IMR-90 (cell line): ENCODE measurements at regions not wholly inside any gene's neighbourhood (a gene's known extent, or its start where the extent isn't known, plus 50 kb on each side); places are given as distances from the start of the nearest gene placed in this dataset.

Experiments
- ATAC-seq: fragments of 200-7000 bp; cut with Tn5 transposase; 2 replicates; pipeline ENCODE4 v1.9.1; 2020; ENCODE audit warnings: low read depth, mild to moderate bottlenecking, moderate library complexity
- BruUV-seq: library from RNA; stranded (reverse); fragments of 400-500 nt; replicated peaks from 2 replicates; lab custom pipeline; 2021; lab: Mats Ljungman, UMichigan
- CTCF ChIA-PET: fragments of 300-600 bp; formaldehyde crosslinking; extraction: SDS; loops from one replicate; lab custom pipeline; 2021; ENCODE audit warnings: antibody characterized with exemption; lab: Yijun Ruan, JAX
- POLR2A ChIA-PET: fragments of 300-600 bp; sonication (Branson Sonifier 250); formaldehyde crosslinking; loops from one replicate; lab custom pipeline; 2022; ENCODE audit warnings: antibody characterized with exemption; ENCODE audit not compliant: unreplicated experiment; lab: Charles Lee
- DNase-seq: peaks from one replicate; pipeline ENCODE4 v3.0.0; 2013
- H2AFZ ChIP-seq: replicated peaks from 2 replicates; pipeline ENCODE3; 2013; ENCODE audit warnings: low read length, mild to moderate bottlenecking; ENCODE audit not compliant: poor library complexity
- H2AK5ac ChIP-seq: 2 replicates; pipeline ENCODE4 v1.6.1; 2013; ENCODE audit warnings: low read depth, low read length, inconsistent platforms
- H2AK9ac ChIP-seq: replicated peaks from 2 replicates; pipeline ENCODE3; 2013; ENCODE audit warnings: mild to moderate bottlenecking, low read depth, low read length, moderate library complexity; ENCODE audit not compliant: poor library complexity
- H2BK120ac ChIP-seq: 2 replicates; pipeline ENCODE4 v1.6.1; 2013; ENCODE audit warnings: low read depth, low read length, inconsistent platforms
- H2BK15ac ChIP-seq: 3 replicates; pipeline ENCODE4 v1.6.1; 2013; ENCODE audit warnings: low read depth, low read length, inconsistent platforms
- H2BK20ac ChIP-seq: 2 replicates; pipeline ENCODE4 v1.6.1; 2013; ENCODE audit warnings: low read depth, mild to moderate bottlenecking, inconsistent platforms, low read length, moderate library complexity
- H2BK5ac ChIP-seq: 2 replicates; pipeline ENCODE4 v1.6.1; 2013; ENCODE audit warnings: mild to moderate bottlenecking, low read depth, low read length, inconsistent platforms; ENCODE audit not compliant: poor library complexity, severe bottlenecking
- H3K14ac ChIP-seq: replicated peaks from 2 replicates; pipeline ENCODE4 v1.6.1; 2013; ENCODE audit warnings: low read depth, low read length, inconsistent platforms
- H3K18ac ChIP-seq: 2 replicates; pipeline ENCODE4 v1.6.1; 2013; ENCODE audit warnings: low read depth, low read length, control low read depth
- H3K23ac ChIP-seq: 2 replicates; pipeline ENCODE4 v1.6.1; 2013; ENCODE audit warnings: low read depth, low read length, inconsistent platforms
- H3K27ac ChIP-seq: 2 replicates; pipeline ENCODE4 v1.5.1; 2013; ENCODE audit warnings: mild to moderate bottlenecking, control low read depth, low read length; ENCODE audit not compliant: insufficient read depth
- H3K27me3 ChIP-seq: 2 replicates; pipeline ENCODE4 v1.6.1; 2013; ENCODE audit warnings: low read length; ENCODE audit not compliant: control insufficient read depth, insufficient read depth
- H3K36me3 ChIP-seq: 2 replicates; pipeline ENCODE4 v1.6.1; 2013; ENCODE audit warnings: low read length, mixed read lengths; ENCODE audit not compliant: control insufficient read depth, insufficient read depth
- H3K4ac ChIP-seq: 2 replicates; pipeline ENCODE4 v1.6.1; 2013; ENCODE audit warnings: low read depth, low read length, inconsistent platforms
- H3K4me1 ChIP-seq: 2 replicates; pipeline ENCODE4 v1.6.1; 2013; ENCODE audit warnings: low read length, mixed read lengths; ENCODE audit not compliant: control insufficient read depth, insufficient read depth
- H3K4me2 ChIP-seq: 2 replicates; pipeline ENCODE4 v1.6.1; 2013; ENCODE audit warnings: low read depth, mild to moderate bottlenecking, control low read depth, low read length, moderate library complexity
- H3K4me3 ChIP-seq: 2 replicates; pipeline ENCODE4 v1.5.1; 2013; ENCODE audit warnings: low read depth, mild to moderate bottlenecking, control low read depth, low read length, moderate library complexity; ENCODE audit not compliant: insufficient read depth
- H3K56ac ChIP-seq: 2 replicates; pipeline ENCODE4 v1.6.1; 2013; ENCODE audit warnings: low read length, inconsistent platforms; ENCODE audit not compliant: insufficient read depth; ENCODE audit errors: extremely low read depth
- H3K79me1 ChIP-seq, 2 experiments: 2 replicates each; pipeline ENCODE4 v1.6.1; 2013; ENCODE audit warnings: low read length in 2 of 2, inconsistent platforms in 1 of 2, low read depth in 1 of 2
- H3K9ac ChIP-seq: 2 replicates; pipeline ENCODE4 v1.6.1; 2013; ENCODE audit warnings: low read depth, low read length, control low read depth
- H3K9me1 ChIP-seq: 2 replicates; pipeline ENCODE4 v1.6.1; 2013; ENCODE audit warnings: low read length, inconsistent platforms; ENCODE audit not compliant: insufficient read depth
- H3K9me3 ChIP-seq: 2 replicates; pipeline ENCODE4 v1.6.1; 2013; ENCODE audit warnings: low read length; ENCODE audit not compliant: control insufficient read depth, insufficient read depth
- H4K20me1 ChIP-seq: 2 replicates; pipeline ENCODE4 v1.6.1; 2013; ENCODE audit warnings: low read length, inconsistent platforms; ENCODE audit not compliant: insufficient read depth
- H4K5ac ChIP-seq: 2 replicates; pipeline ENCODE4 v1.6.1; 2013; ENCODE audit warnings: mild to moderate bottlenecking, low read depth, low read length, control low read depth
- H4K8ac ChIP-seq, 2 experiments: 2 replicates each; pipeline ENCODE4 v1.6.1; 2013; ENCODE audit warnings: low read depth in 2 of 2, low read length in 2 of 2, control low read depth in 1 of 2, inconsistent platforms in 1 of 2
- H4K91ac ChIP-seq: 2 replicates; pipeline ENCODE4 v1.6.1; 2013; ENCODE audit warnings: low read depth, low read length, inconsistent platforms; ENCODE audit not compliant: insufficient read depth
- BHLHE40 ChIP-seq: fragments of 150-350 bp; IDR thresholded peaks from 2 replicates; pipeline ENCODE4 v1.6.1; 2016; ENCODE audit warnings: mild to moderate bottlenecking, low read depth, low read length
- CEBPB ChIP-seq: IDR thresholded peaks from 2 replicates; pipeline ENCODE4 v1.6.1; 2012; ENCODE audit warnings: low read depth, low read length, improper control_type of control experiment
- CHD1 ChIP-seq: IDR thresholded peaks from 2 replicates; pipeline ENCODE4 v1.6.1; 2012; ENCODE audit warnings: low read depth, low read length, improper control_type of control experiment
- FOS ChIP-seq: fragments of 150-350 bp; IDR thresholded peaks from 2 replicates; pipeline ENCODE4 v1.6.1; 2016; ENCODE audit warnings: low read depth, low read length
- MAZ ChIP-seq: IDR thresholded peaks from 2 replicates; pipeline ENCODE4 v1.6.1; 2012; ENCODE audit warnings: low read depth, mild to moderate bottlenecking, low read length, improper control_type of control experiment, moderate library complexity, borderline replicate concordance
- MXI1 ChIP-seq: IDR thresholded peaks from 2 replicates; pipeline ENCODE4 v1.6.1; 2012; ENCODE audit warnings: low read depth, mild to moderate bottlenecking, low read length, moderate library complexity, borderline replicate concordance
- NFE2L2 ChIP-seq: fragments of 150-350 bp; IDR thresholded peaks from 2 replicates; pipeline ENCODE4 v1.6.1; 2016; ENCODE audit warnings: low read depth, mild to moderate bottlenecking, low read length
- POLR2A ChIP-seq: IDR thresholded peaks from 2 replicates; pipeline ENCODE4 v1.6.1; 2012; ENCODE audit warnings: mild to moderate bottlenecking, low read depth, low read length
- RAD21 ChIP-seq: IDR thresholded peaks from 2 replicates; pipeline ENCODE4 v1.6.1; 2012; ENCODE audit warnings: low read length, improper control_type of control experiment
- RCOR1 ChIP-seq: IDR thresholded peaks from 2 replicates; pipeline ENCODE4 v1.6.1; 2012; ENCODE audit warnings: mild to moderate bottlenecking, low read length, improper control_type of control experiment; ENCODE audit not compliant: insufficient replicate concordance
- RFX5 ChIP-seq: IDR thresholded peaks from 2 replicates; pipeline ENCODE4 v1.8.0; 2012; ENCODE audit warnings: low read depth, mild to moderate bottlenecking, low read length, moderate library complexity
- WGBS, 2 experiments: methylation state at CpG; one replicate each; pipeline versions ENCODE4 v1.1.5 to v1.1.7; 2013; ENCODE audit warnings: missing lambda C conversion rate in 2 of 2; ENCODE audit not compliant: insufficient read length in 1 of 2; ENCODE audit errors: extremely low coverage in 2 of 2; 5-methylcytosine and 5-hydroxymethylcytosine counted together
- dilution Hi-C: fragments of 300-500 bp; cut with HindIII; formaldehyde crosslinking; loops from one replicate; pipeline ENCODE4 v1.14.3; 2018; ENCODE audit warnings: low sequenced_read_pairs; ENCODE audit not compliant: unreplicated experiment
- in situ Hi-C: fragments of 300-500 bp; cut with MboI; formaldehyde crosslinking; loops from 3 replicates; pipeline ENCODE4 v1.14.3; 2019; ENCODE audit warnings: low sequenced_read_pairs, inconsistent platforms, mixed read lengths
- intact Hi-C: fragments of 100-400 bp; cut with micrococcal nuclease; formaldehyde crosslinking; loops from 2 replicates; pipeline ENCODE4 v1.10.0; 2022
- TF ChIP-seq, protein P1 (sequence below): fragments of 150-350 bp; IDR thresholded peaks from 2 replicates; pipeline ENCODE4 v1.6.1; 2016; ENCODE audit warnings: low read depth, mild to moderate bottlenecking, low read length, moderate library complexity, borderline replicate concordance
- TF ChIP-seq, protein P2 (sequence below): fragments of 150-350 bp; IDR thresholded peaks from 2 replicates; pipeline ENCODE4 v1.6.1; 2017; ENCODE audit warnings: mild to moderate bottlenecking, antibody characterized with exemption, low read length, low read depth

DNA sequence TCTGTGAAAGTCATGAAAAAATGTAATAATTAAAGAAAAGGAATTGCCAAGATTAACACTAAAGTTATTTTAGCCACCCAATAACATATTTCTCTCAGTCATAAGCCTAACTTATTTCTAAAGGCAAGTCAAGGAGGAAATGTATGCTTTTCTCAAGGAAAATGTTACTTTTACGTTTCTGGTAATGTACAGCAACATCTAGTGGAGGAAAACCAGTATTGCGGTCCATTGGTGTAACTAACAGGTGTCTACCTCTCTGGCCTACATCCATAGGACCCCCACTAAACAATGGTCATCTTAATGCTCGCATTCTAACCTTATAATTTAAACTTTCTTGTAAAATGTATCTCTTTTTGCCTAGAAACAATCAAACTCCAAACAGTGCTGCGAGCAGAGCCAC lies 437.5 kb downstream of the KIF20B start:
- in situ Hi-C loops = no loop called here
- Histone ChIP-seq H3K14ac (no peak overlapping the region), H3K36me3 (no peaks in the 10 kb centered on the region), H3K79me1 (no peaks in the 10 kb centered on the region), H2BK15ac (no peak overlapping the region), H3K9me3 (peaks cover 20% of the 10 kb centered on the region), H3K4me1 (no peaks in the 10 kb centered on the region), H4K20me1 (no peaks in the 10 kb centered on the region), H2BK120ac (no peak overlapping the region), H2BK5ac (no peak overlapping the region), H2AK9ac (no peak overlapping the region), H3K4me2 (no peak overlapping the region), H2AK5ac (no peak overlapping the region), H3K4me3 (no peak overlapping the region), H3K27me3 (no peaks in the 10 kb centered on the region), H4K5ac (no peak overlapping the region), H2BK20ac (no peak overlapping the region), H3K27ac (no peak overlapping the region), H3K18ac (no peak overlapping the region), H4K8ac (no peak overlapping the region), H3K9me1 (no peaks in the 10 kb centered on the region), H2AFZ (no peak overlapping the region), H3K23ac (no peak overlapping the region), H3K4ac (no peak overlapping the region), H3K9ac (no peak overlapping the region), H3K56ac (no peak overlapping the region), H4K91ac (no peak overlapping the region)
- intact Hi-C loops = loop anchor here (1.0 kb wide), 1 partner anchor 346 kb away; no protein-coding TSS in a partner anchor
- WGBS, 2 experiments = no CpG with 5 or more reads among the region's 4 CpGs
- dilution Hi-C loops = no loop called here
- TF ChIP-seq RFX5 (no peak), CHD1 (no peak), FOS (no peak), BHLHE40 (no peak), MXI1 (no peak), CEBPB (no peak), RAD21 (no peak), POLR2A (no peak), MAZ (no peak), RCOR1 (no peak), NFE2L2 (no peak)
- TF ChIP-seq, protein P1, sequence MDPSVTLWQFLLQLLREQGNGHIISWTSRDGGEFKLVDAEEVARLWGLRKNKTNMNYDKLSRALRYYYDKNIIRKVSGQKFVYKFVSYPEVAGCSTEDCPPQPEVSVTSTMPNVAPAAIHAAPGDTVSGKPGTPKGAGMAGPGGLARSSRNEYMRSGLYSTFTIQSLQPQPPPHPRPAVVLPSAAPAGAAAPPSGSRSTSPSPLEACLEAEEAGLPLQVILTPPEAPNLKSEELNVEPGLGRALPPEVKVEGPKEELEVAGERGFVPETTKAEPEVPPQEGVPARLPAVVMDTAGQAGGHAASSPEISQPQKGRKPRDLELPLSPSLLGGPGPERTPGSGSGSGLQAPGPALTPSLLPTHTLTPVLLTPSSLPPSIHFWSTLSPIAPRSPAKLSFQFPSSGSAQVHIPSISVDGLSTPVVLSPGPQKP = no peak
- TF ChIP-seq, protein P2, sequence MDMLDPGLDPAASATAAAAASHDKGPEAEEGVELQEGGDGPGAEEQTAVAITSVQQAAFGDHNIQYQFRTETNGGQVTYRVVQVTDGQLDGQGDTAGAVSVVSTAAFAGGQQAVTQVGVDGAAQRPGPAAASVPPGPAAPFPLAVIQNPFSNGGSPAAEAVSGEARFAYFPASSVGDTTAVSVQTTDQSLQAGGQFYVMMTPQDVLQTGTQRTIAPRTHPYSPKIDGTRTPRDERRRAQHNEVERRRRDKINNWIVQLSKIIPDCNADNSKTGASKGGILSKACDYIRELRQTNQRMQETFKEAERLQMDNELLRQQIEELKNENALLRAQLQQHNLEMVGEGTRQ = no peak
- BruUV-seq = no TSS peak
- DNase-seq (no peak), ATAC-seq (no peak)
- ChIA-PET POLR2A (no interaction called here), CTCF (interaction anchor here (1.0 kb wide), 1 partner anchor 10 kb away, joined by 3 read pairs; no protein-coding TSS in a partner anchor)
